Right lung (tissue), 2 donors: ENCODE measurements at regions not wholly inside any gene's neighbourhood (a gene's known extent, or its start where the extent isn't known, plus 50 kb on each side); places are given as distances from the start of the nearest gene placed in this dataset.
"Not testable (repeated sequence)": the region's sequence is repeated elsewhere in the genome, so short reads cannot be mapped to it uniquely, and the experiment has no call there.

Experiments
- DNase-seq, 2 donors: peaks; one replicate each; pipeline ENCODE4 v3.0.0-alpha.2; 2013

- DNase-seq, result not testable (repeated sequence)
Measured at GRCh38 chr20:47845382-47845977, 60.2 kb upstream of the SULF2 start.

- not testable (repeated sequence) for DNase-seq
Measured at GRCh38 chr20:47844568-47844906, 59.3 kb upstream of the SULF2 start.

- DNase-seq, result no peak
Measured at GRCh38 chr20:47843886-47844567, 58.7 kb upstream of the SULF2 start.

- DNase-seq, result not testable (repeated sequence)
Measured at GRCh38 chr20:47842950-47843349, 57.7 kb upstream of the SULF2 start.

- DNase-seq, result not testable (repeated sequence)
Measured at GRCh38 chr20:47842004-47842403, 56.7 kb upstream of the SULF2 start.

- not testable (repeated sequence) for DNase-seq
Measured at GRCh38 chr20:47836256-47836817, 51.1 kb upstream of the SULF2 start.
